CD14-positive monocyte (primary cell): ENCODE measurements at regions not wholly inside any gene's neighbourhood (a gene's known extent, or its start where the extent isn't known, plus 50 kb on each side); places are given as distances from the start of the nearest gene placed in this dataset.

ENCODE experiments used
- DNase-seq, 3 donors: peaks; one replicate each; pipeline ENCODE4 v3.0.0-alpha.2; 2011 to 2022
- H2AFZ ChIP-seq: 2 replicates; pipeline ENCODE4 v1.6.0; 2012; ENCODE audit warnings: mild to moderate bottlenecking, low read depth, low read length, inconsistent platforms; ENCODE audit not compliant: insufficient read depth, poor library complexity, severe bottlenecking
- H3K27ac ChIP-seq, 2 donors: 1 replicate in 1 of 2; 2 replicates in 1 of 2; pipeline ENCODE4 v1.5.1; 2012 to 2013; ENCODE audit warnings: low read length in 2 of 2, control low read depth in 1 of 2, inconsistent platforms in 1 of 2, low read depth in 1 of 2, mild to moderate bottlenecking in 1 of 2
- H3K27me3 ChIP-seq, 2 donors: one replicate each; pipeline versions ENCODE4 v1.6.0 to v1.6.1; 2011 to 2013; ENCODE audit warnings: low read length in 2 of 2; ENCODE audit not compliant: control insufficient read depth in 2 of 2, insufficient read depth in 2 of 2
- H3K36me3 ChIP-seq, 2 donors: replicated peaks in 1 of 2; 1 replicate in 1 of 2; 2 replicates in 1 of 2; pipeline versions ENCODE4 v1.5.1 to v1.6.1; 2012 to 2013; ENCODE audit warnings: low read length in 2 of 2, control low read depth in 1 of 2, inconsistent platforms in 1 of 2, mild to moderate bottlenecking in 1 of 2; ENCODE audit not compliant: insufficient read depth in 2 of 2, control insufficient read depth in 1 of 2
- H3K4me1 ChIP-seq, 2 donors: 1 replicate in 1 of 2; 2 replicates in 1 of 2; pipeline versions ENCODE4 v1.5.1 to v1.6.1; 2012 to 2013; ENCODE audit warnings: low read length in 2 of 2, control low read depth in 1 of 2, inconsistent platforms in 1 of 2, mild to moderate bottlenecking in 1 of 2, moderate library complexity in 1 of 2; ENCODE audit not compliant: insufficient read depth in 2 of 2, control insufficient read depth in 1 of 2
- H3K4me2 ChIP-seq: replicated peaks from 2 replicates; pipeline ENCODE3; 2012; ENCODE audit warnings: low read length, moderate library complexity, mild to moderate bottlenecking; ENCODE audit not compliant: poor library complexity, severe bottlenecking; ENCODE audit errors: extremely low read depth
- H3K4me3 ChIP-seq, 3 experiments: fragments of 200-600 bp in 1 of 3; sonication (generic) in 1 of 3; replicated peaks in 1 of 3; 1 replicate in 2 of 3; 2 replicates in 1 of 3; pipeline ENCODE4 v1.5.1; 2011 to 2013; ENCODE audit warnings: low read length in 3 of 3, mild to moderate bottlenecking in 3 of 3, control low read depth in 2 of 3, low read depth in 2 of 3, inconsistent platforms in 1 of 3, moderate library complexity in 1 of 3
- H3K79me2 ChIP-seq: 2 replicates; pipeline ENCODE4 v1.6.0; 2012; ENCODE audit warnings: mild to moderate bottlenecking, control low read depth, inconsistent platforms, low read length, moderate library complexity; ENCODE audit not compliant: insufficient read depth
- H3K9ac ChIP-seq: 2 replicates; pipeline ENCODE4 v1.6.0; 2017; ENCODE audit warnings: low read length, mild to moderate bottlenecking; ENCODE audit not compliant: insufficient read depth, poor library complexity, severe bottlenecking
- H3K9me3 ChIP-seq, 2 donors: replicated peaks in 1 of 2; 1 replicate in 1 of 2; 2 replicates in 1 of 2; pipeline versions ENCODE4 v1.5.1 to v1.6.1; 2012 to 2013; ENCODE audit warnings: low read length in 2 of 2, control low read depth in 1 of 2; ENCODE audit not compliant: control insufficient read depth in 1 of 2, insufficient read depth in 1 of 2
- H4K20me1 ChIP-seq: 2 replicates; pipeline ENCODE4 v1.6.0; 2012; ENCODE audit warnings: mild to moderate bottlenecking, low read length, control low read depth, moderate library complexity; ENCODE audit not compliant: insufficient read depth
- H3K27ac Mint-ChIP-seq, 7 donors: one replicate each; pipeline ENCODE4 v1.8.0; 2020; ENCODE audit warnings: mild to moderate bottlenecking in 7 of 7, mixed read lengths in 7 of 7, moderate library complexity in 6 of 7, inconsistent platforms in 2 of 7
- H3K27me3 Mint-ChIP-seq, 3 donors: one replicate each; pipeline ENCODE4 v1.8.0; 2021 to 2022; ENCODE audit warnings: low read depth in 3 of 3, mild to moderate bottlenecking in 3 of 3, mixed read lengths in 3 of 3, moderate library complexity in 3 of 3, inconsistent platforms in 1 of 3
- H3K36me3 Mint-ChIP-seq, 2 donors: one replicate each; pipeline ENCODE4 v1.8.0; 2020; ENCODE audit warnings: mixed read lengths in 2 of 2, inconsistent platforms in 1 of 2, mild to moderate bottlenecking in 1 of 2
- H3K4me1 Mint-ChIP-seq: one replicate; pipeline ENCODE4 v1.8.0; 2020; ENCODE audit warnings: mild to moderate bottlenecking, mixed read lengths
- H3K4me3 Mint-ChIP-seq, 2 donors: one replicate each; pipeline ENCODE4 v1.8.0; 2020; ENCODE audit warnings: mild to moderate bottlenecking in 2 of 2, mixed read lengths in 2 of 2, moderate library complexity in 1 of 2
- H3K9me3 Mint-ChIP-seq, 7 donors: one replicate each; pipeline ENCODE4 v1.8.0; 2020 to 2022; ENCODE audit warnings: mixed read lengths in 7 of 7, mild to moderate bottlenecking in 6 of 7, moderate library complexity in 6 of 7, inconsistent platforms in 2 of 7
- WGBS: methylation state at CpG from one replicate; pipeline ENCODE4 v1.1.5; 2013; ENCODE audit warnings: missing lambda C conversion rate; ENCODE audit not compliant: insufficient coverage; 5-methylcytosine and 5-hydroxymethylcytosine counted together
- intact Hi-C, 2 donors: fragments of 100-400 bp; cut with micrococcal nuclease; formaldehyde crosslinking; loops; one replicate each; pipeline versions ENCODE4 v1.15.0 to v1.15.1; 2023
- TF ChIP-seq, protein P1 (sequence below): fragments of 200-600 bp; IDR thresholded peaks from one replicate; pipeline ENCODE4 v1.8.0; 2022; ENCODE audit warnings: antibody characterized with exemption, mild to moderate bottlenecking

GRCh38 chr7:136783934-136784333 is 84.5 kb upstream of the CHRM2 start:
- no peaks in the 10 kb centered on the region for H3K27me3 Mint-ChIP-seq
- DNase-seq = no peak
- H3K9me3 Mint-ChIP-seq = peaks cover 0 to 15% (median 3%) of the 10 kb centered on the region in 7 donors
- Histone ChIP-seq H3K4me1 (no peaks in the 10 kb centered on the region), H3K9me3 (peaks cover 4 to 5% of the 10 kb centered on the region in 2 donors), H3K79me2 (no peaks in the 10 kb centered on the region), H3K27me3 (no peaks in the 10 kb centered on the region), H3K27ac (no peak overlapping the region), H2AFZ (no peak overlapping the region), H3K4me2 (no peak overlapping the region), H3K9ac (no peak overlapping the region), H3K36me3 (no peaks in the 10 kb centered on the region), H3K4me3 (no peak overlapping the region), H4K20me1 (no peaks in the 10 kb centered on the region)
- intact Hi-C loops = no loop called here
- H3K4me3 Mint-ChIP-seq = no peak overlapping the region
- no peaks in the 10 kb centered on the region for H3K4me1 Mint-ChIP-seq
- no peak overlapping the region for H3K27ac Mint-ChIP-seq
- no CpG with 5 or more reads among the region's 1 CpG for WGBS
- TF ChIP-seq, protein P1, sequence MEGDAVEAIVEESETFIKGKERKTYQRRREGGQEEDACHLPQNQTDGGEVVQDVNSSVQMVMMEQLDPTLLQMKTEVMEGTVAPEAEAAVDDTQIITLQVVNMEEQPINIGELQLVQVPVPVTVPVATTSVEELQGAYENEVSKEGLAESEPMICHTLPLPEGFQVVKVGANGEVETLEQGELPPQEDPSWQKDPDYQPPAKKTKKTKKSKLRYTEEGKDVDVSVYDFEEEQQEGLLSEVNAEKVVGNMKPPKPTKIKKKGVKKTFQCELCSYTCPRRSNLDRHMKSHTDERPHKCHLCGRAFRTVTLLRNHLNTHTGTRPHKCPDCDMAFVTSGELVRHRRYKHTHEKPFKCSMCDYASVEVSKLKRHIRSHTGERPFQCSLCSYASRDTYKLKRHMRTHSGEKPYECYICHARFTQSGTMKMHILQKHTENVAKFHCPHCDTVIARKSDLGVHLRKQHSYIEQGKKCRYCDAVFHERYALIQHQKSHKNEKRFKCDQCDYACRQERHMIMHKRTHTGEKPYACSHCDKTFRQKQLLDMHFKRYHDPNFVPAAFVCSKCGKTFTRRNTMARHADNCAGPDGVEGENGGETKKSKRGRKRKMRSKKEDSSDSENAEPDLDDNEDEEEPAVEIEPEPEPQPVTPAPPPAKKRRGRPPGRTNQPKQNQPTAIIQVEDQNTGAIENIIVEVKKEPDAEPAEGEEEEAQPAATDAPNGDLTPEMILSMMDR = no peak
- H3K36me3 Mint-ChIP-seq = no peaks in the 10 kb centered on the region

- peaks cover 0 to 2% (median 0%) of the 10 kb centered on the region in 3 donors for H3K27me3 Mint-ChIP-seq
Measured at GRCh38 chr7:136741941-136742340, 126.5 kb upstream of the CHRM2 start.

More at GRCh38 chr7:136741941-136742340, 126.5 kb upstream of the CHRM2 start:
- TF ChIP-seq, protein P1 = no peak
- H3K36me3 Mint-ChIP-seq = no peaks in the 10 kb centered on the region
- Histone ChIP-seq H2AFZ (no peak overlapping the region), H3K27ac (no peak overlapping the region), H3K4me1 (no peaks in the 10 kb centered on the region), H3K4me2 (no peak overlapping the region), H3K9ac (no peak overlapping the region), H3K9me3 (peaks cover 12 to 19% of the 10 kb centered on the region in 2 donors), H3K79me2 (no peaks in the 10 kb centered on the region), H3K27me3 (no peaks in the 10 kb centered on the region), H3K4me3 (no peak overlapping the region), H4K20me1 (no peaks in the 10 kb centered on the region), H3K36me3 (no peaks in the 10 kb centered on the region)
- WGBS = 90% methylated on average over 3 of the region's 3 CpGs
- no peak overlapping the region for H3K4me3 Mint-ChIP-seq
- peaks cover 5 to 26% (median 10%) of the 10 kb centered on the region in 7 donors for H3K9me3 Mint-ChIP-seq
- no peak for DNase-seq
- intact Hi-C loops = no loop called here
- no peaks in the 10 kb centered on the region for H3K4me1 Mint-ChIP-seq
- no peak overlapping the region for H3K27ac Mint-ChIP-seq
